ENCODE measurements at regions not wholly inside any gene's neighbourhood (a gene's known extent, or its start where the extent isn't known, plus 50 kb on each side); places are given as distances from the start of the nearest gene placed in this dataset.
"Not testable (repeated sequence)": the region's sequence is repeated elsewhere in the genome, so short reads cannot be mapped to it uniquely, and the experiment has no call there.

GRCh38 chr22:49698616-49699015 is 129.1 kb downstream of the BRD1 start:
- DNase-seq (ENCODE audit: low read depth in 4 of 4, low spot score in 2 of 4): not testable (repeated sequence)

- no peak for DNase-seq (ENCODE audit: low read depth in 4 of 4, low spot score in 2 of 4)
Measured at GRCh38 chr22:49697047-49697446, 130.6 kb downstream of the BRD1 start.

GRCh38 chr22:49694462-49695260 is 133.0 kb downstream of the BRD1 start:
- DNase-seq (ENCODE audit: low read depth in 4 of 4, low spot score in 2 of 4): no peak

- DNase-seq (ENCODE audit: low read depth in 4 of 4, low spot score in 2 of 4): no peak
Measured at GRCh38 chr22:49693848-49694247, 133.8 kb downstream of the BRD1 start.

- DNase-seq (ENCODE audit: low read depth in 4 of 4, low spot score in 2 of 4): no peak
Measured at GRCh38 chr22:49693416-49693815, 134.3 kb downstream of the BRD1 start.

GRCh38 chr22:49692499-49693225 is 135.0 kb downstream of the BRD1 start:
- no peak for DNase-seq (ENCODE audit: low read depth in 4 of 4, low spot score in 2 of 4)

GRCh38 chr22:49691256-49691655 is 136.4 kb downstream of the BRD1 start:
- no peak for DNase-seq (ENCODE audit: low read depth in 4 of 4, low spot score in 2 of 4)

- DNase-seq (ENCODE audit: low read depth in 4 of 4, low spot score in 2 of 4): no peak
Measured at GRCh38 chr22:49690454-49690853, 137.2 kb downstream of the BRD1 start.

GRCh38 chr22:49689858-49690257 is 137.8 kb downstream of the BRD1 start:
- no peak for DNase-seq (ENCODE audit: low read depth in 4 of 4, low spot score in 2 of 4)

GRCh38 chr22:49689255-49689770 is 138.4 kb downstream of the BRD1 start:
- DNase-seq (ENCODE audit: low read depth in 4 of 4, low spot score in 2 of 4): no peak

GRCh38 chr22:49688516-49689254 is 139.0 kb downstream of the BRD1 start:
- DNase-seq (ENCODE audit: low read depth in 4 of 4, low spot score in 2 of 4): no peak

GRCh38 chr22:49687786-49688515 is 139.7 kb downstream of the BRD1 start:
- no peak for DNase-seq (ENCODE audit: low read depth in 4 of 4, low spot score in 2 of 4)

GRCh38 chr22:49687333-49687732 is 140.3 kb downstream of the BRD1 start:
- DNase-seq (ENCODE audit: low read depth in 4 of 4, low spot score in 2 of 4): no peak

- no peak for DNase-seq (ENCODE audit: low read depth in 4 of 4, low spot score in 2 of 4)
Measured at GRCh38 chr22:49686495-49687219, 141.0 kb downstream of the BRD1 start.

- no peak for DNase-seq (ENCODE audit: low read depth in 4 of 4, low spot score in 2 of 4)
Measured at GRCh38 chr22:49685686-49686085, 142.0 kb downstream of the BRD1 start.

GRCh38 chr22:49685116-49685515 is 142.6 kb downstream of the BRD1 start:
- no peak for DNase-seq (ENCODE audit: low read depth in 4 of 4, low spot score in 2 of 4)

GRCh38 chr22:49683032-49683431 is 144.6 kb downstream of the BRD1 start:
- no peak for DNase-seq (ENCODE audit: low read depth in 4 of 4, low spot score in 2 of 4)

GRCh38 chr22:49680819-49681218 is 146.9 kb downstream of the BRD1 start:
- DNase-seq (ENCODE audit: low read depth in 4 of 4, low spot score in 2 of 4): not testable (repeated sequence)

GRCh38 chr22:49678842-49679170 is 148.9 kb downstream of the BRD1 start:
- no peak for DNase-seq (ENCODE audit: low read depth in 4 of 4, low spot score in 2 of 4)

Measured in left renal cortex interstitium (tissue), 4 donors.